ENCODE measurements at regions not wholly inside any gene's neighbourhood (a gene's known extent, or its start where the extent isn't known, plus 50 kb on each side); places are given as distances from the start of the nearest gene placed in this dataset.

DNA sequence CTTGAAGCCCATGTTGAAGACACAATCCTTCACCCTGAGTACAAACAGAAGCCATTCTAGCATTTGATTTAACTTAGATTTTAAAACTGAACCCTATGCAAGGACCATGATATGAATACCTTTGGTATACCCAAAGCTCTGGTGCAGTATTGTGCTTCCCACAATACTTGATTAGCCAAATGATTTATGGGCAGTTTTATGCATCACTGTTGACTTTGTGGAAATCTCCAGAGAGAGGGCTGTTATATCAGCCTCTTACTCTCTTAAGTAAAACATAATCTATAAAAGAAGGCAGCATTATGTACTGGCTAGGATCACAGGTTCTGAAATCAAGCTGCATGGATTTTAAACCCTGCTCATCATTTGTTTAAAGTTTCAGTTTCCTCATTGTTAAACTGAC lies 762.8 kb downstream of the EFNA5 start:
- TF ChIP-seq CTCF (IDR thresholded peaks at IDR 0.05): no peak
- no peak for TF ChIP-seq POLR2A (IDR thresholded peaks at IDR 0.05)
- no peak for TF ChIP-seq POLR2AphosphoS5 (IDR thresholded peaks at IDR 0.05)
